ENCODE measurements at regions not wholly inside any gene's neighbourhood (a gene's known extent, or its start where the extent isn't known, plus 50 kb on each side); places are given as distances from the start of the nearest gene placed in this dataset.

DNA sequence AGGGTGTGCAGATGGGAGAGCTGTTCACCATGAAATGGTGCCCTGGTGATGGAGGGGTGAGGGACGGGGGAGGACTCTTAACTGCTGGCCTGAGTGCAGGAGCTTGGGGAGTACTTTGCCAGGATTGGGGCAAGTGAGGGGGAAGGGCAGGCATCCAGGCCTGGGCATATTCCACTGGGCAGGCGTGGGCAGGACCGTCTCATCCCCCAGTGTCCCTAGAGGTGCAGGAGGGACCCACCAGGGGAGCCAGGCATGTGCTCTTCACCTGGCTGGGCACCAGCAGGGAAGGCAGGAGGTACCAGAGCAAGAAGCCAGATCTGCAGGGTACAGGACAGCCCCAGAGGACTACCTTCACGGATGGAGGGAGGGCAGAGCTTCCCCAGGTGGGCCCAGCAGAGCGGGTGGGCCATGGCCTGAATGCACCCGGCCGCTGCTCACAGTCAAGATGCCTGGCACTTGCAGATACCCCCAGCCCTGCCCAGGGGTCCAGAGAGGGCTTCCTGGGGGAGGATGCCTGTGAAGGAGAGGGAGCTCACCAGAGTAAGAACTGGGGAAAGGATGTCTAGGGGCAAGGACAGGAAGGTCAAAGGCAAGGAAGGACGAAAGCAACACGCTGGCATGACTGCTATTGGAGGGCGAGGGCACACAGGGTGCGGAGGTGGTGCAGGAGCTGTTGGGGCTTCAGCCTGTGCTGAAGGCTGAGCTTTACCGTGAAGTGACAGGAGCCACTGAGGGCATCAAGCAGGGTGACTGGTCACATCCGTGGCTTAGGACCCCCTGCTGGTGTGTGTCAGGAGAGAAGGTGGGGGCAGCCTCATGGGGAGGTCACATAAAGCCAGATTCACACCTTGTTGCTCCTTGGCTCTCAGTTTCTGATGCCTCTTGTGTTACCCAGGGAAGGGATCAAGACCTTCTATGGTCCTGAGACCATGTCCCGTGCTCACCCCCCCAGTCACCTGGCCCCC is 68.2 kb upstream of the NKX1-1 start:
- no peak for DNase-seq

DNA sequence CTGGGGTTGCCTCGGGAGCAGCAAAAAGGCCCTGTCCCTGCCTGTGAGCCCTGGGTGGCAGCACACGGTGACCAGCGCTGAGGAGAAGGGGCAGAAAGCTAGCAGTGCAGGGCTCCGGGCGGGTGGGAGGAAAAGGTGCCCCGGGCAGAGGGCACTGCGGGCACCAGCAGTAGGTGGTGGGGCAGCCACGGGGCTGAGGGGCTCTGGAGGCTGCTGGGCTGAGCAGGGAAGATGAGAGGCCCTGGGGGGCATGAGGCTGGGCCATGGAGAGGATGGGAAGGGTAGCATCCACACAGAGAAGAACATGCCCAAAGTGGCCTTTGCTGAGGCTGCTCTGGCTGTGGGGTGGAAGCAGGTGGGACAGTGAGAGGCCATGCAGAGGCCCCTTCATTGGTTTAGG is 67.5 kb upstream of the NKX1-1 start:
- DNase-seq, result no peak

DNA sequence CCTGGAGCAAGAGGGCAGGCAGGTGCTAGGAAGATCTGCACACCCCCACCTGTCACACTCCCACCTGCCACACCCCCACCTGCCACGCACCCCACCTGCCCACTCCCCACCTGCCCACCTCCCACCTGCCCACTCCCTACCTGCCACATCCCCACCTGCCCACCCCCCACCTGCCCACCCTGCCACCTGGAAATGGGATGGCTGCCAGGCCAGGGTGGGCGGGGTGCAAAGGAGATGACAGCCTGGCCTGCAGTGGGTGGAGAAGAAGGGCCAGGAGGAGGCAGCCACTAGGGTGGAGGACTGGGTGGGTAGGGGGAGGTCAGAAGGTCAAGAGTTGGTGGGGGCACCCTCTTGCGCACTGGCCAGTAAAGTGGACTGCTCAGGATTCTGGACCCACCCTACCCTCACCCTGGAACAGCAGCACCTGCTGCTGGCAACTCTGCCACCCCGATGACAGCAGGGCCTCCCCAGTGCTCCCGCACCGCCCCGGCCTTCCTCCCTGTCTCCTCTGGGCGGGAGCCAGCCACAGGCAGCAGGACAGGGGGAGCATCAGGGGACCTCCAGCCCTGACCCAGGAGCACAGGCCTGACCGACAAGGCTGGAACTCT is 66.8 kb upstream of the NKX1-1 start:
- DNase-seq, result no peak

DNA sequence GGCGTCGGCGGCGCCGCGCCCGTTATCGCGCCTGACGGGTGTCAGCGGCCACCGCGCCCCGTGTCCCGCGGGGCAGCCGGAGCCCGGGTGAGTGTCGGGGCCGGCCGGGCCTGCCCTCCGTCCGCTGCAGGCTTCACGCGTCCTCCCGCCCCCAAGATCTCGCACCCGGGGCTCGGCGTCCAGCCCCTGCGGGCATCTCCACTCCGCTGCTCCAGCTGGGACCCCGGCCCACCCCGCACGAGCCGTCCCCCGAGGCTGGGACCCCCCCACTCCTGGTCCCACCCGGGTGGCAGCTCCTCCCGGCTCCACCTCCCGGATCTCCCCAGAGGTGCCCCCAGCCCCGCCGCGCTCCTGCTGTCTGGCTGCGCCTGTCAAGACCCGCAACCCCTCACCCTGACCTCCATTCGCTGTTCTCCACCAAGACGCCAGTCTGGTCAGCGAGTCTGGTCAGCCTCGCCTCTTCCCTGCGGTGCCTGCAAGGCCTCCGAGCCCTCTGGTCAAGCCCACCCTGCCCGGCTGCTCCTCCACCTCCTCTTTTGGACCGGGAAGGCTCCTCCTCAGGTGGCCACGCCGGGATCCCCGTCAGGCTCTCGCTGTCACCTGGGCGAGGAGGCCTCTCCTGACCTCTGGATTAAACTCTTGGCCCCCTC is 66.0 kb upstream of the NKX1-1 start:
- no peak for DNase-seq

DNA sequence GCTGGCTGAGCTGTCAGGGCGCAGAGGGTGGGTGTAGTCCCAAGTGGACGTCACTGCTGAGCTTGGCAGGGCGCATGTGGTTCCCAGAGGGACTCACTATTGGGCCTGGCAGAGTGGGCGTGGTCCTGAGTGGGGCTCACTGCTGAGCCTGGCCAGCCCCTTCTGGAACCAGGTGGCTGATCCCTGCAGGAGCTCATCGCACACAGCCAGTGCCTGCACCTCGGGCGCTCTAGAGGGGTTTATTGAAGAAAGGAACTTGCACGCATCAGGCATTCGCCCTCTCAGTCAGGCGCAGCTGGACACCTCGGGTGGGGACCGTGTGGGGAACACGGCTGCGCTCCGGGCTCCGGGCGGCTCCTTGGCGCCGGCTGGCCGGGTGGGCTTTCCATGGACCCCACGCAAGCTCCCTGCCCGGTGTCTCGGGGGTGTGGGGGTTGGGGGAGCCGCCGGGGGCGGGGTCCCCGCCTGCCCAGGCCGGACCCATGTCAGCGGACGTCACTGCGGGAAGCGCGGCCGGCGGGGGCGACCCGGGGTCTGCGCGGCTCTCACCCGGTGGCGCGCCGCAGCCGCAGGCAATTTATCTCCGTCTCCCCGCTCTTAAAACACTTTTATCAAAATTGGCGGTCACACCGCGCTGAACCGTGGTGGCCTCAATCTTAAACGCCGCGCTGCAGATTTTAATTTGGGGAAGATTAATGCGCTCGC is 65.4 kb upstream of the NKX1-1 start:
- DNase-seq, result no peak

DNA sequence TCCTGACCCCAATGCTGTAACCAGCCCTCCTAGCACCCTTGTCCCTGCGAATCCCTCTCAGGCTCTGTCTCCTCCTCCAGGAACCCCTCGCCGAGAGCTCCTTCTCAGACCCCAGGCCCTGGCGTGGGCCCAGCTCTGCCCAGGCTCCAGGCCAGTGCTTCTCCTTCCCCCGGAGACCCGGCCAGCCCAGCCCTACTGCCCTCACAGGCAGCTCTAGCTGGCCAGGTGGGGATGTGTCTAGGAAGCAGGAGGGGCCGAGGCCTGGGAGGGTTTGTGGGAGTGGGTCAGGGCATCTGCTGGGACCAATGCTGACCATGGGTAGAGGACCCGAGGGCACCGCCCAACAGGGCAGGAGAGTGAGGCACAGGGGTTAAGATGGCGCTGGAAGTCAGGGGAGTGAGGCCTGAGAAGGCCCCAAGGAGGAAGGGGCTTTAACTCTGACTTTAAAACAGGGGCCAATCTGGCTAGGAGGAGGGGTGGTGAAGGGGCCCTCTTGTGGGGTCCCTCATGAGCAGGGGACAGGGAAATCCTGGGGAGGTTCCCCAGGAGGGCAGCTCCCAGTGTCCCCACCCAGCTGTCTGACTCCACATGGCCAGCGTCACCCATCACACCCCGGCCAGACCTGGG is 64.7 kb upstream of the NKX1-1 start:
- DNase-seq, result no peak

DNA sequence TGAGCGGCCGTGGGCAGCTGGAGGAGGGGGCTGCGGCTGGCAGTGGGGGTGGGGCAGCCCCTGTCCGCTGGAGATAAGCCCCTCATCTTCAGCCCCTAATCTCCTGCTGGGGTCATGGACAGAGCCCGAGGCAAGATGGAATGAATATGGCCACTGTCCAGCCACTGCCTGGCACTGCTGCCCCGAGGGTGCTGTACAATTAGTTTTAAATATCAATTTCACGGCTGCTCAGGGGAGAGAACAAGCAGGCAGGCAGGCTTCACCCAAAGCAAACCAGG is 64.1 kb upstream of the NKX1-1 start:
- no peak for DNase-seq

DNA sequence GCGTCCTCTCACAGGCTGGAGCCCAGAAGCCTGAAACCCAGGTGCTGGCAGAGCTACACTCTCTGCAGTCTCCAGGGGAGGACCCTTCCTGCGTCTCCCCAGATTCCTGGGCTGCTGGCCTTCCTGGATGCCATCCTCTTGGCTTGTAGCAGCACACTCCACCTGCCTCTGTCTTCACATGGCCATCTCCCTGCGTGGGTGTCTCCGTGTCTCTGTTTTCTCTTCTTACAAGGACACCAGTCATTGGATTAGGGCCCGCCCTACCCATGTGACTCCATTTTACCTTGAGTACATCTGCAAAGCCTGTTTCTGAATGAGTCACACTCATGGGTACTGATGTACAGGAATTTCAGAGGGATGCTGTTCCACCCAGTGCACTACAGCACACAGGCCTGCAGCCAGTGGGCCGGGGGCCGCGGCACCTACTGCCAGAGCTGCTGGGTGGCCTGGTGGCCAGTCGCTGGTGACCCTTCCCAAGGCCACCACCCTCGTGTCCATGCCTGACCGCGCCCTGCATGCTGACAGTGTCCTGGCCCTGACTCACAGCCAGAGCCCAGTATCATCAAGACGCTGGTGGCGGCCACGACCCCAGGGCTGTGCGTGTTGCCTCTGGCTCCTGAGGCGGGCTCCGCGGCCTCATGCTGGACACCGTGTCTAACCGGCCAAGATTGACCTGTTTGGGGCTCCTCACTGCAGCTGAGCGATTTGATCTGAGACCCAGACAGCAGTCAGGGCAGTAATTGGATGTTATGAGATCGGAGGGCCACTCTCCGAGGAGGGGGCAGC is 63.6 kb upstream of the NKX1-1 start:
- DNase-seq, result no peak

DNA sequence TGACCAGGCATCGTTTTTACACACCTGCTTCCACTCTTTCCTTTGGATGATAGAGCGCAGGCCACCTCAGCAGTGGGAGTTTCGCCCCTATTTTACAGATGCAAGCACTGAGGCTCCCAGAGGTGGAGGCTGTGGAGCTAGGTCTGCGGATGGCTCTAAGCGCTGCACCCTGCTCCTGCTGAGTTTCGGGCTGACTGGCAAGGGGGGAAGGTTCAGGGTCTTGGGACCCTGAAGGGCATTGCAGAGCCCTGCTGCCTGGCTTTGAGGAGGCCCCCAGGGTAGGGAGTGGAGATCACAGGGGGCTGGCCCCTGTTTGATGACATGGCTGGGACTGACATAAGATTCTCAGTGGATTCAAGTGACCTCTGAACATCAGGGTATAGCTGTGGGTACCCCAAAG is 62.8 kb upstream of the NKX1-1 start:
- no peak for DNase-seq

DNA sequence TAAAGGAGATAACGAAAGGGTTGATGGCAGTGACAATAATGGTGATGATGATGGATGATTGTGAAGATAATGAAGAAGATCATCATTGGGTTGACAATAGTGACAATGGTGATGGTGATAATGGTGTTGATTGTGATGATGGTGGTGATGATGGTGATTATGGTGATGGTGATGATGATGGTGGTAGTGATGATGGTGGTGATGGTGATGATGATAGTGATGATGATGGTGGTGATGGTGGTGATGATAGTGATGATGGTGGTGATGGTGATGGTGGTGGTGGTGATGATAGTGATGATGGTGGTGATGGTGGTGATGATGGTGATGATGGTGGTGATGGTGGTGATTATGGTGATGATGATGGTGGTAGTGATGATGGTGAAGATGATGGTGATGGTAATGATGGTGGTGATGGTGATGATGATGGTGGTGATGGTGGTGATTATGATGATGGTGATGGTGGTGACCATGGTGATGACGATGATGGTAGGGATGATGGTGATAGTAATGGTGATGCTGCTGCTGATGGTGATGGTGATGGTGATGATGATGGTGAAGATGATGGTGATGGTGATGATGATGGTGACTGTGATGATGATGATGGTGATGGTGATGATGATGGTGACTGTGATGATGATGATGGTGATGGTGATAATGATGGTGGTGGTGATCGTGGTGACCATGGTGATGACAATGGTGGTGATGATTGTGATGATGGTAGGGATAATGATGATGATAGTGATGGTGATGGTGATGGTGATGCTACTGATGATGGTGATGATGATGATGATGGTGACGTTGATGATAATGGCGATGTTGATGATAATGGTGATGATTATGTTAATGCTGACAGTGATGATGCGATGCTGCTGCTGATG is 61.6 kb upstream of the NKX1-1 start:
- DNase-seq, result no peak

DNA sequence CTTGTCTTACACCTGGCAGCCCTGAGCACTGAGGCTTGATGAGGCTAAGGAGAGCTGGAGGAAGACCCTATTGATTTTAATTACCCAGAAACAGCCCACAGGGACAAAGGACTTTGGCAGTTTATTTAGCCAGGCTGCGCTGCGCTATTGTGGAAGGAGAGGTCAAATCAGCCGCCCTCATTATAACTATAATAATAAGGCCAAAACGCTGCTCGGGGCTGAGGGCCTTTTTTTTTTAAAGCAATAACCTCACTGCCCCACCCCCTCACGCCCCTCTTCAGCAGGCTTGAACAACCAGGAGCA is 60.6 kb upstream of the NKX1-1 start:
- DNase-seq, result no peak

DNA sequence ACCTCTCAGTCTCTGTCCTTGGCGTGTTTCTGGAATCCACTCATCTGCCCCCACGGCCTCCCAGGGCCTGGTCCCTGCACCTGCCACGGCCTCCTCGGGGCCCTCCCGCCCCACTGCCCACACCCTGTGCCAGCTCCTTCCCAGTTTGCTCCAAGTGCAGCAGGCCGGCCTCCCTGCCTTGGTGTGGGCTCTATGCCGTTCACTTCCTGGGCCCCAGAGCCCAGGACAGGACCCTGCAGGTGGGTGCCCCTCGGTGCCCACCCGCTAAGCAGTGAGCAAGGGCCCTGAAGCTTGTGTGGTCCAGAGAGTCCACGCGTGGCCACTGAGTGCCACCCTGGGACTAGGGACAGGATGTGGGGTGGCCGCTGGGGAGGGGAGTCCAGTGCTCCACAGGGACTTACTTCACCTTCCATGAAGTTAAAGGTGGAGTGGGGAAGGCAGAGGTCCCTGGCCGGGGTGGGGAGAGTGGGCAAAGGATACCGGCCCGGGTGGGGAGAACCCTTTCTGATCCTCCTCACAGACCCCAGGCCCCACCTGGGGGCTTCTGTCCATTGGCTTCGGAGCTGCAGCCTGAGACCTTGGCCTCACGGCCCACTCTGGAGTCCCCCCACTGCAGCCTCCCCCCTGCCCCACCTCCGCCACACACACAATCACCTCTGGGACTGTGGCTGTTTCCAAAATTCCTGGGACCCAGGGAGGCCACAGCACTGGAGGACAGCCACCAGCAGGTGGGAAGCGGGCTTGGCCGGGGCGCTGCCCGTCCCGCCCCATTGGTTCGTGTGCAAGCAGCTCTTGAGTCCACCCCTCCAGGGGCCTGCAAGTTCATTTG is 60.0 kb upstream of the NKX1-1 start:
- DNase-seq, result no peak

DNA sequence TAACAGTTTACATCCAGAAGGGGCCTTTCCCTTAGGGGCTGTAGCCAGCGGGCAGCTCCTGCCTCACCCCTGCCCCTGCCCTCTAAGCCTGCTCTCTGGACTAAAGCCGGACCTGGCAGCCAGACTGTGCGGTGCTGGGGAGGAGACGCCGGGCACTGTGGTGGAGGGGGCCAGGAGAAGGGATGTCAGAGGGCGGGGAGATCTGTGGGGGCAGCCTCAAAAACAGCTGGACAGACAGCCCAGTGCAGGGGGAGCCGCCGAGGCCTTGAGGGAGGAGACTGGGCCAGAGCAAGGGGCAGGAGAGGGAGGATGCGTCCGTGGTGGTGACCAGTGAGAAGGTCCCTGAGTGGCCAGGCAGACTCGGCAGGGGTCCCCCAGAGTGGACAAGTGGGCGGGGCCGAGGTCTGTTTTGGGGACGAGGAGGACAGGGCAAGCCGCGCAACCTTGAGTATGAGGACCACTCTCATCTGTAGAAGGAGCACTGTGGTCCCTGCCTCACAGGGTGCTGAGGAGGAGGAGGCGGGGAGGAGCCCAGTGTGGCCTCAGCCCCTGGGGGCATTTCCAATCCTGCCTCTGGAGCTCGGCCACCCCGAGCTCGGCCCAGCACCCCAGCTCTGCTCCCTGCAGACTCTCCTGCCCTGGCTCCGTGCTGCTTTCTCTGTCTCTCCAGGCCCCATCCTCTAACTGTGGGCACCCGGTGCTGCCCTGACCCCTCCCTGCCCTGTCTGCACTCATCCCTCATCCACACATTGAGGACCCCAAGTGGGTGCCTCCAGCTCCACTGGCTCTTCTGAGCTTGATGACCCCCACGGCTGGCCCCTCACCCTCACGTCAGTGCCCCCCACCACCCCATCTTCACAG is 59.2 kb upstream of the NKX1-1 start:
- no peak for DNase-seq

DNA sequence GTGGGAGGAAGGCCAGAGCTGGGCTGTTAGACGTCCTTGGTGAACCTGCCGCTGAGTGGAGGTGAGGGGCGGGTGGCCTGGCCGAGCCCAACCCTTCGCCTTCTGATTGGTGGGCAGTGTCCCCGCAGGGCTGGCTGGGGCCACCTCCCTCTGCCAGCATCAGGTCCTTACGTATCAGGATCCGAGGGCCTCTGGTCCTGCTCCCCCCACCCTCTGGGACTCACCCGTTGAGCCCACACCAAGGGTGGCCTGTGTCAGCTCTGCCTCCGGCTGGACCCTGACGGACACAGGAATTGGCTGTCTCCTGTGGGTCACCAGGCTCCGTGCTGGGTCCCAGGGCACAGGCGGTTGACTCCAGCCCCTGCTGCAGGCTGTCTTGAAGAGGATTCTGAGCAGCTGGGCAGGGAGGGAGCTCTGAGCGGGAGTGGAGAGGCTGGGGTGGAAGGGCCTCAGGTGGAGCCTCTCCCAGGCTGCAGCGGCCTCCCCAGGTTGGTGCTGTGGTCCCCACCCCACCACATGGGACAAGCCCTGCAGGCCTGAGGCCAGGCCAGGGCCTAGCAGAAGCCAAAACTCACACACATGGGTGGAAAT is 58.4 kb upstream of the NKX1-1 start:
- no peak for DNase-seq

DNA sequence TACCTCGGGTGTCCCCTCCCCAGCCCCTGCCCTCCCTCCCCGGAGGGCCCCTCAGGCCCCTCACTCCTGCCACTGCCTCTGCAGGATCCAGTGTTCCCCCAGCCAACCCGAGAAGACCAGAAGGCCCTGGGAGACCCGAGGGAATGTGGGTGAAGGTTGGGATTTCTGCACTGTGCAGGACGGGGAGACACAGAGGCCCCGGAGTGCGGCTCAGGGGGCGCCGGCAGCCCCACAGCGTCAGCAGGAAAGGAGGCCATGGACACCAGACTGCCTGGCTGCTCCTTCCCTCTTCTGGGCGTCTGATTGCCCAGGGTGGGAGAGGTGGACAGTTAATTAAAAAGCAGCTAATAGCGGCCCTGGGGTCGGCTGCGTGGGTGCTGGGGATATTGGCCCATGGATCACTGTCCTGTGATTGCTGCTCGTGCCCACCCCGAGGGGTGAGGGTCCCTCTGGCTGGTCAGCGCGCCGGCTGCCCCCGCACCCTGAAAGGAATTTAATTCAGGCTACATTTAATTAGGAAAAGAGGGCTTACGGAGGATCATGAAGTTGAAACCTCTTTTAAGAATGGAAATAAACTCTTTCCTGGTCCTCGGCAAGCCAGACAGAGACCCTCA is 57.8 kb upstream of the NKX1-1 start:
- DNase-seq, result no peak

DNA sequence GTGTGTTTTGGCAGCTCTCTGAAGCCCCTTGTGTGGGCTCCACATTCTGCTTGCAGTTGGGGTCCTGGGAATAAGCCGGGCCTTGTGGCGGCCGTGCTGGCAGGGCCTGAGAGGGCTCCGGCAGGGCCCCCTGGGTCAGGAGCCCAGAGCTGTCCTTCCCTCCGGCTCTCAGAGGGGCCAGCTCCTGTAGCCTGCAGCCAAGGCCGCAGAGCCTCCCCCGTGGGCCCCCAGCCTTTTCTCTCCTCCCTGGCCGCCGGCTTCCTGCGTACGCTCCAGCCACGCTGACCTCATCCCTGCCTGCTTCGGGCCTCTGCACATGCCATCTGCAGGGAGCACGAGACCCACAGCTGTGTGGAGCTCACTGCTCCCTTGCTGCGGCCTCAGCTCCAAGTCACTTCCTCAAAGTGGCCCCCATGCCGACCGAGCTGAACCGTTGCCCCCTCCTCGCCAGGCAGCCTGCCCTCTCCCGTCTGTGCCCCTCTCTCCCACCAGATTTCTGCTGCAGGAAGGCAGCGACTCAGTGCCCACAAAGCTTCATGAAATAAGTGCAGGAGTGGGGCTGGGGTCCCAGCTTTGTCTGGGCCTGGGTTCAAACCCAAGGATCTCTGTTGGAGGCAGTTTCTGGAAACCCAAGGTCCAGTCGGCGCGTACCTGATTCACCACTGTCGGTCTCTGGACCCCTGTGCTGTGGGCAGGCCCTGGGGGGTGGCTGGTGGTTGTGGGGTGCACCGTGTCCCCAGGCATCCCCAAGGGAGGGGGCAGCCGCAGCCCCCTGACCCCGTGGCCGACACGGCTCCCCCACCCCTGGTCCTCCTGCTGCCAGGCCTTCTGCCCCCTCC is 57.1 kb upstream of the NKX1-1 start:
- no peak for DNase-seq

DNA sequence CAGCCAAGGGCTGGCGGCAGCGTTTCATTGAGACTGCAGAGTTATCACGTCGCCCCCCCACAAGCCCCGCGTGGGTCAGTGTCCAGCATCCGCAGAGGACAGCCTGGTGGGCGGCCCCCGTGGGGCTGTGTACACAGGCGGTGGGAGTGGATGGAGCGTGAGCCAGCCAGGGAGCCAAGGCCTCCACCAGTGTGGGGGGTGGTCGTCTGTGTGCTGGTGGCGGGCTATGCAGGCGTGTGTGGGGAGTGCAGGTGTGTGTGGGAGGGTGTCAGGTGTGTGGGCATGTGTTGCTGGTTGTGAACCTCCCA is 56.5 kb upstream of the NKX1-1 start:
- no peak for DNase-seq
